ENCODE measurements at regions not wholly inside any gene's neighbourhood (a gene's known extent, or its start where the extent isn't known, plus 50 kb on each side); places are given as distances from the start of the nearest gene placed in this dataset.

DNA sequence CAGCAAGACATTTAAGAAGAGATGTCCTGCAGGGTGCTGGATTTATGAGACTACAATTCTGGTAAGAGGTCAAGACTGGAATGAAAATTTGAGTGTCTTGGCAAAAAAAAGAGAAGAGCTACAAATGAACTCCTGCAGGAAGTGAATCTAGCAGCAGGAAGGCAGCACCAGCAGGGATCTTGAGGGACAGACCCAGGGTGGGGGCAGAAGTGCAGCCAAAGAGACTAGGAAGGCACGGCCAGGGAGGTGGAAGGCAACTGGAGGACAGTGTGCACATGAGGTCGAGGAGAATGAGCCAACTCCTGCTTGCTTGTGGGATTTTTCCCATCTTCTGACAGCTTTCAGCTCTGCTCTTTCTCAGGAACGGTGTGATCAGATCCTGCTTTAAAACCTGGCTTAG is 263.2 kb downstream of the BUD13 start:
- H3K4me1 Mint-ChIP-seq (ENCODE audit: low read depth) = no peaks in the 10 kb centered on the region
- H3K4me3 Mint-ChIP-seq = no peak overlapping the region
- no peaks in the 10 kb centered on the region for H3K36me3 Mint-ChIP-seq (ENCODE audit: low read depth)
- no peaks in the 10 kb centered on the region for H3K9me3 Mint-ChIP-seq
- peaks cover 14% of the 10 kb centered on the region for H3K27me3 Mint-ChIP-seq
- intact Hi-C loops (cut with micrococcal nuclease) = no loop called here
- H3K27ac Mint-ChIP-seq = no peak overlapping the region

GRCh38 chr11:116507849-116508695 is 264.7 kb downstream of the BUD13 start:
- no peaks in the 10 kb centered on the region for H3K36me3 Mint-ChIP-seq (ENCODE audit: low read depth)
- no peak overlapping the region for H3K27ac Mint-ChIP-seq
- H3K9me3 Mint-ChIP-seq = no peaks in the 10 kb centered on the region
- H3K27me3 Mint-ChIP-seq = peaks cover 23% of the 10 kb centered on the region
- no peaks in the 10 kb centered on the region for H3K4me1 Mint-ChIP-seq (ENCODE audit: low read depth)
- H3K4me3 Mint-ChIP-seq = no peak overlapping the region
- intact Hi-C loops (cut with micrococcal nuclease) = no loop called here

- Mint-ChIP-seq H3K27ac (no peak overlapping the region), H3K9me3 (no peaks in the 10 kb centered on the region), H3K4me1 (ENCODE audit: low read depth) (no peaks in the 10 kb centered on the region), H3K27me3 (peaks cover 32% of the 10 kb centered on the region), H3K36me3 (ENCODE audit: low read depth) (no peaks in the 10 kb centered on the region), H3K4me3 (no peak overlapping the region)
- intact Hi-C loops (cut with micrococcal nuclease) = no loop called here
These were observed 265.8 kb downstream of the BUD13 start for GRCh38 chr11:116507016-116507415.

DNA sequence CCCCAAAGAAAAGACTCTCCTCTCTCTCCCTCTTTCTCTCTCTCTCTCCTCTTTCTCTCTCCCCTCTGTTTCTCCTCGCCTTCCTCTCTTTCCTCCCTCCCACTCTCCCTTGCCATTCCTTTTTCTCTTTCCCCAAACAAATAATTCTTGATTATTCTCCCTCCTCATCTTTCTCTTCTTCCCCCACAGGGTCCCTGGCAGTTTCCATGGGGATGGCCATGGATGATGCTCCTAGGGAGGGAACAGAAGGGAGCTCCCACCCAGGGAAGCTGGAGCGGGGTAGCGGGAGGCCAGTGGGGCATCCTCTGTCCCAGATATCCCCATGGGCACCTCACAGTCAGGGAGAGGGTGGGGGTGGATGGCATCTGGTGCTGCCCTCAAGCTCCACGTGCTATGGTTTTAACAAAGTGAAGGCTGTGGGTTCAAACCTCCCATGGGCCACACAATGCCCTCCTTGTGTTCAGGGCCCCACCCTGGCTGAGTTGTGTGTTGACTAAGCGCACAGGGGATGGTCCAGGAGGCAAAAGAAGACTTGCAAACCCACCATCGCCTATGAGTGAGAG is 266.4 kb downstream of the BUD13 start:
- no peak overlapping the region for H3K27ac Mint-ChIP-seq
- H3K4me1 Mint-ChIP-seq (ENCODE audit: low read depth) = no peaks in the 10 kb centered on the region
- H3K27me3 Mint-ChIP-seq = peaks cover 38% of the 10 kb centered on the region
- H3K9me3 Mint-ChIP-seq = no peaks in the 10 kb centered on the region
- H3K36me3 Mint-ChIP-seq (ENCODE audit: low read depth) = no peaks in the 10 kb centered on the region
- intact Hi-C loops (cut with micrococcal nuclease) = no loop called here
- no peak overlapping the region for H3K4me3 Mint-ChIP-seq

DNA sequence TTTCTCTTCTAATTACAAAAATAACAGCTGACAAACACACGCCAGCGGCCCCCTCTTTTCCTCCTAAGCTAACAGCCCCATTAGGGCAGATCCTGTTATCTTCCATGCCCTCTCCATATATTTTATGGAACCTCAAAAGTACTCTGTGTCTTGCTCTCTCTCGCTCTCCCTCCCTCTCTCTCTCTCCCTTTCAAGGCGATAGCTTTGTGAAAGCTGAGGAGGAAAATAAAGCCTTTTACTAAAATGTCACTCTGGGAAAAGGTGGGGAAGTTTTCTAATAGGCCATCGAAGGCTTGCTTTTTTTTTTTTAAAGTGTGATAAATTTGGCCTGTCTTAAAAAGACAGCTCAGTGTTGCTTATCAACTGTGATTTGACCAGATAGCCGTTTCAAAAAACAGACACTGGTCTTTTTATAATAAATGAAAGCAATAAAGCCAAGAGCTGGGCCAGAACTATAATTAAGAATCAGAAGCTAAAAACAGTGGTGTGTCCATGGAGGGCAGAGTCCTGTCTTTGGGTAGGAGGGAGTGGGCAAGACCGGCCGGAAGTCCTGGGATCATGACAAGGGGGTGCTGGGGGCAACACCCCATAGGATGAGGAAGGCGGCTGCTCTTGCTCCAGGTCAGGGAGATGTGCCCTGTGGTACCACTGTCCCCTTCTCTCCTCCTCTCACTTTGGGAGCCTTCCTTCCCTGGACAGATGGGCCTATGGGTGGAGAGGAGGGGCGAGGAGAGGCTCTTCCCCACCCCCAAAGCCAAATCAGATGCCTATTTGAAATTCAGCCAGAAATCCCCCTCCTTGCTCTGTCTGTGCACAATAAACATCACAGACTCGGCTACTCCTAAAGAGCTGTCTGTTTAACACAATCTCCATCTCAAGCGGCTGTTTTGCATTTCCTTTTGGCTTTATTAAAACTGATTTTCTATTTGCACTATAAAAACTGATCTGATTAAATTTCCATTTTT is 267.2 kb downstream of the BUD13 start:
- H3K4me3 Mint-ChIP-seq = no peak overlapping the region
- intact Hi-C loops (cut with micrococcal nuclease) = no loop called here
- H3K4me1 Mint-ChIP-seq (ENCODE audit: low read depth) = no peaks in the 10 kb centered on the region
- no peaks in the 10 kb centered on the region for H3K36me3 Mint-ChIP-seq (ENCODE audit: low read depth)
- no peaks in the 10 kb centered on the region for H3K9me3 Mint-ChIP-seq
- H3K27me3 Mint-ChIP-seq = peaks cover 46% of the 10 kb centered on the region
- no peak overlapping the region for H3K27ac Mint-ChIP-seq

- no peak overlapping the region for H3K27ac Mint-ChIP-seq
- H3K36me3 Mint-ChIP-seq (ENCODE audit: low read depth) = no peaks in the 10 kb centered on the region
- peaks cover 54% of the 10 kb centered on the region for H3K27me3 Mint-ChIP-seq
- H3K9me3 Mint-ChIP-seq = no peaks in the 10 kb centered on the region
- H3K4me1 Mint-ChIP-seq (ENCODE audit: low read depth) = no peaks in the 10 kb centered on the region
- intact Hi-C loops (cut with micrococcal nuclease) = no loop called here
- no peak overlapping the region for H3K4me3 Mint-ChIP-seq
These were observed 268.1 kb downstream of the BUD13 start for GRCh38 chr11:116504541-116505297.

GRCh38 chr11:116503216-116504160 is 269.3 kb downstream of the BUD13 start:
- Mint-ChIP-seq H3K4me3 (no peak overlapping the region), H3K27ac (no peak overlapping the region), H3K4me1 (ENCODE audit: low read depth) (no peaks in the 10 kb centered on the region), H3K36me3 (ENCODE audit: low read depth) (no peaks in the 10 kb centered on the region), H3K9me3 (no peaks in the 10 kb centered on the region), H3K27me3 (peaks cover 62% of the 10 kb centered on the region)
- intact Hi-C loops (cut with micrococcal nuclease) = no loop called here

- H3K4me3 Mint-ChIP-seq = no peak overlapping the region
- H3K4me1 Mint-ChIP-seq (ENCODE audit: low read depth) = no peaks in the 10 kb centered on the region
- no peak overlapping the region for H3K27ac Mint-ChIP-seq
- no peaks in the 10 kb centered on the region for H3K36me3 Mint-ChIP-seq (ENCODE audit: low read depth)
- no peaks in the 10 kb centered on the region for H3K9me3 Mint-ChIP-seq
- H3K27me3 Mint-ChIP-seq = peaks cover 64% of the 10 kb centered on the region
- intact Hi-C loops (cut with micrococcal nuclease) = no loop called here
These were observed 270.1 kb downstream of the BUD13 start for GRCh38 chr11:116502641-116503061.

DNA sequence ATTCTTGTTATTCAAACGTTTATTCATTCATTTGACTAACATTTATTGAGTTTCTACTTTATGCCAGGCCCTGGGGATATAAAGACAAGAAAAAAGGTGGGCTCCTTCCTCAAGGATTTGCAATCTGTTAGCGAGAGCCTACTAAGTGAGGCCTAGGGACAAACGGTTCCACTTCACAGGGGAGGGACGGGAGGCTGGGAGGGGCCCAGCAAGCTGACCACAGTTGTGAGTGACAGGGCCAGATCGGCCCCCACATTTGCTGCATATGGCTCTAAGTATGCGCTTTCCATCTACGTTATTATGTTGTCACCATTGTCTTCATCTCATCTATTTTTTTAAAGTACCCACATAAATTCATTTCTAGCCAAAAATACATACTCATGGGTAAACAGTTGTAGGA is 271.1 kb downstream of the BUD13 start:
- H3K4me1 Mint-ChIP-seq (ENCODE audit: low read depth) = no peaks in the 10 kb centered on the region
- intact Hi-C loops (cut with micrococcal nuclease) = no loop called here

GRCh38 chr11:116500947-116501602 is 271.7 kb downstream of the BUD13 start:
- Mint-ChIP-seq H3K4me3 (no peak overlapping the region), H3K9me3 (no peaks in the 10 kb centered on the region), H3K36me3 (ENCODE audit: low read depth) (no peaks in the 10 kb centered on the region), H3K4me1 (ENCODE audit: low read depth) (no peaks in the 10 kb centered on the region), H3K27me3 (peaks cover 64% of the 10 kb centered on the region), H3K27ac (no peak overlapping the region)
- intact Hi-C loops (cut with micrococcal nuclease) = no loop called here

More for the DNA sequence above, 271.1 kb downstream of the BUD13 start:
- no peaks in the 10 kb centered on the region for H3K36me3 Mint-ChIP-seq (ENCODE audit: low read depth)
- peaks cover 66% of the 10 kb centered on the region for H3K27me3 Mint-ChIP-seq
- no peak overlapping the region for H3K27ac Mint-ChIP-seq
- no peaks in the 10 kb centered on the region for H3K9me3 Mint-ChIP-seq
- no peak overlapping the region for H3K4me3 Mint-ChIP-seq

GRCh38 chr11:116500026-116500946 is 272.5 kb downstream of the BUD13 start:
- Mint-ChIP-seq H3K9me3 (no peaks in the 10 kb centered on the region), H3K4me3 (no peak overlapping the region), H3K27me3 (peaks cover 59% of the 10 kb centered on the region), H3K27ac (no peak overlapping the region), H3K36me3 (ENCODE audit: low read depth) (no peaks in the 10 kb centered on the region), H3K4me1 (ENCODE audit: low read depth) (no peaks in the 10 kb centered on the region)
- intact Hi-C loops (cut with micrococcal nuclease) = no loop called here
